Spleen (tissue), 11 donors: ENCODE measurements at regions not wholly inside any gene's neighbourhood (a gene's known extent, or its start where the extent isn't known, plus 50 kb on each side); places are given as distances from the start of the nearest gene placed in this dataset.

Experiments used
- DNase-seq: peaks from one replicate; pipeline ENCODE4 v3.0.0-alpha.2; 2020
- H3K27ac ChIP-seq, 8 donors: fragments of 200-600 bp; sonication (generic) in 7 of 8; 1 replicate in 4 of 8; 2 replicates in 4 of 8; pipeline versions ENCODE4 v1.5.0 to v1.8.0; 2016 to 2021; ENCODE audit warnings: inconsistent platforms in 4 of 8, mild to moderate bottlenecking in 4 of 8, moderate library complexity in 1 of 8
- H3K27me3 ChIP-seq, 7 donors: fragments of 200-600 bp; sonication (generic) in 6 of 7; replicated peaks in 1 of 7; 1 replicate in 4 of 7; 2 replicates in 3 of 7; pipeline versions ENCODE4 v1.5.0 to v1.8.0; 2016 to 2021; ENCODE audit warnings: inconsistent platforms in 3 of 7, mild to moderate bottlenecking in 1 of 7
- H3K36me3 ChIP-seq, 6 donors: fragments of 200-600 bp; sonication (generic) in 5 of 6; 1 replicate in 4 of 6; 2 replicates in 2 of 6; pipeline versions ENCODE4 v1.5.0 to v1.8.0; 2016 to 2021; ENCODE audit warnings: inconsistent platforms in 2 of 6
- H3K4me1 ChIP-seq, 6 donors: fragments of 200-600 bp; sonication (generic) in 5 of 6; 1 replicate in 3 of 6; 2 replicates in 3 of 6; pipeline versions ENCODE4 v1.5.0 to v1.8.0; 2016 to 2021; ENCODE audit warnings: inconsistent platforms in 3 of 6
- H3K4me3 ChIP-seq, 8 donors: fragments of 200-600 bp; sonication (generic) in 7 of 8; 1 replicate in 4 of 8; 2 replicates in 4 of 8; pipeline versions ENCODE4 v1.5.0 to v1.8.0; 2016 to 2021; ENCODE audit warnings: inconsistent platforms in 4 of 8, mild to moderate bottlenecking in 4 of 8, moderate library complexity in 2 of 8
- H3K9me3 ChIP-seq, 8 donors: fragments of 200-600 bp; sonication (generic) in 7 of 8; 1 replicate in 4 of 8; 2 replicates in 4 of 8; pipeline versions ENCODE4 v1.5.0 to v1.8.0; 2016 to 2021; ENCODE audit warnings: inconsistent platforms in 4 of 8
- CTCF ChIP-seq, 11 experiments: fragments of 200-600 bp in 7 of 11; fragments of 450-650 bp in 4 of 11; sonication (generic) in 4 of 11; IDR thresholded peaks in 8 of 11; conservative IDR thresholded peaks in 3 of 11; 1 replicate in 7 of 11; 2 replicates in 4 of 11; pipeline versions ENCODE4 v1.4.0 to v1.8.0; 2016 to 2021; ENCODE audit warnings: antibody characterized with exemption in 11 of 11, inconsistent platforms in 4 of 11, mild to moderate bottlenecking in 1 of 11
- POLR2A ChIP-seq, 3 donors: fragments of 450-650 bp; IDR thresholded peaks; one replicate each; pipeline ENCODE4 v1.5.1; 2017; ENCODE audit warnings: antibody characterized with exemption in 3 of 3, mild to moderate bottlenecking in 1 of 3
- POLR2AphosphoS5 ChIP-seq, 3 donors: sonication (generic); formaldehyde crosslinking; IDR thresholded peaks; one replicate each; pipeline ENCODE4 v1.5.1; 2017; ENCODE audit warnings: antibody characterized with exemption in 3 of 3
- WGBS, 5 donors: extraction: QIAGEN DNeasy Blood & Tissue Kit in 3 of 5; methylation state at CpG; one replicate each; pipeline versions ENCODE4 v1.1.5 to v1.1.7; 2013 to 2018; 5-methylcytosine and 5-hydroxymethylcytosine counted together
- intact Hi-C: fragments of 100-400 bp; cut with DNase I; formaldehyde crosslinking; loops from one replicate; pipeline ENCODE4 v1.15.0; 2023; ENCODE audit warnings: low total_unique reads
- donor health status: healthy with polysubstance abuse.
- donor health status: DM: no; HTN: no; CAD: no; lungs with moderate emphysema.
- donor health status: DM: no; HTN: no; CAD: no.
- donor health status: Bipolar disorder and iron deficiency.
- donor health status: healthy.
- donor health status: DM: no; HTN: no; CAD: no.
- donor health status: DM: yes; HTN: yes; CAD: no.

GRCh38 chr7:25296086-25296485 lies 67.8 kb upstream of the NPVF start:
- intact Hi-C loops: no loop called here
- Histone ChIP-seq H3K9me3 (no peaks in the 10 kb centered on the region), H3K36me3 (no peaks in the 10 kb centered on the region), H3K4me3 (no peak overlapping the region), H3K27ac (no peak overlapping the region), H3K4me1 (no peaks in the 10 kb centered on the region), H3K27me3 (no peaks in the 10 kb centered on the region)
- 93 to 100% (median 97%) methylated on average over 3 of the region's 3 CpGs for WGBS, 5 donors
- TF ChIP-seq POLR2AphosphoS5 (IDR thresholded peaks at IDR 0.05): no peak
- TF ChIP-seq CTCF (IDR thresholded peaks at IDR 0.05 in 8 of 11, conservative IDR thresholded peaks at IDR 0.05 in 3 of 11): no peak
- no peak for TF ChIP-seq POLR2A (IDR thresholded peaks at IDR 0.05)
- no peak for DNase-seq

GRCh38 chr7:25297278-25297677 lies 69.0 kb upstream of the NPVF start:
- no peak for DNase-seq
- no peaks in the 10 kb centered on the region for H3K4me1 ChIP-seq
- H3K4me3 ChIP-seq: no peak overlapping the region
- H3K27me3 ChIP-seq: no peaks in the 10 kb centered on the region
- TF ChIP-seq POLR2A (IDR thresholded peaks at IDR 0.05): no peak
- TF ChIP-seq CTCF (IDR thresholded peaks at IDR 0.05 in 8 of 11, conservative IDR thresholded peaks at IDR 0.05 in 3 of 11): no peak
- TF ChIP-seq POLR2AphosphoS5 (IDR thresholded peaks at IDR 0.05): no peak
- 62 to 87% (median 83%) methylated on average over 1 of the region's 1 CpG for WGBS, 5 donors
- H3K9me3 ChIP-seq: no peaks in the 10 kb centered on the region
- H3K27ac ChIP-seq: no peak overlapping the region
- H3K36me3 ChIP-seq: no peaks in the 10 kb centered on the region
- intact Hi-C loops: no loop called here

- Histone ChIP-seq H3K27me3 (no peaks in the 10 kb centered on the region), H3K4me1 (peaks cover 0 to 9% (median 0%) of the 10 kb centered on the region in 6 donors), H3K9me3 (no peaks in the 10 kb centered on the region), H3K27ac (peak overlapping the region in 2 of 8 donors; percentile 18 to 30), H3K4me3 (no peak overlapping the region), H3K36me3 (no peaks in the 10 kb centered on the region)
- WGBS, 5 donors: 30 to 67% (median 64%) methylated on average over 3 of the region's 3 CpGs
- intact Hi-C loops: no loop called here
- TF ChIP-seq POLR2A (IDR thresholded peaks at IDR 0.05) (no peak), CTCF (IDR thresholded peaks at IDR 0.05 in 8 of 11, conservative IDR thresholded peaks at IDR 0.05 in 3 of 11) (no peak), POLR2AphosphoS5 (IDR thresholded peaks at IDR 0.05) (no peak)
- no peak for DNase-seq
These were observed 75.2 kb upstream of the NPVF start for GRCh38 chr7:25303281-25304181.

- DNase-seq: no peak
- Histone ChIP-seq H3K36me3 (no peaks in the 10 kb centered on the region), H3K27me3 (no peaks in the 10 kb centered on the region), H3K27ac (no peak overlapping the region), H3K9me3 (no peaks in the 10 kb centered on the region), H3K4me1 (peaks cover 0 to 9% (median 0%) of the 10 kb centered on the region in 6 donors), H3K4me3 (no peak overlapping the region)
- 72 to 88% (median 86%) methylated on average over 4 of the region's 4 CpGs for WGBS, 5 donors
- intact Hi-C loops: no loop called here
- TF ChIP-seq POLR2A (IDR thresholded peaks at IDR 0.05): no peak
- TF ChIP-seq POLR2AphosphoS5 (IDR thresholded peaks at IDR 0.05): no peak
- no peak for TF ChIP-seq CTCF (IDR thresholded peaks at IDR 0.05 in 8 of 11, conservative IDR thresholded peaks at IDR 0.05 in 3 of 11)
These were observed 76.4 kb upstream of the NPVF start for GRCh38 chr7:25304691-25305090.
